H7 (cell line): ENCODE measurements at regions not wholly inside any gene's neighbourhood (a gene's known extent, or its start where the extent isn't known, plus 50 kb on each side); places are given as distances from the start of the nearest gene placed in this dataset.
"Not testable (repeated sequence)": the region's sequence is repeated elsewhere in the genome, so short reads cannot be mapped to it uniquely, and the experiment has no call there.

Experiments
- DNase-seq: peaks from one replicate; pipeline ENCODE4 v3.0.0; 2012
- H3K27me3 ChIP-seq: 2 replicates; pipeline ENCODE4 v1.6.0; 2011; ENCODE audit warnings: mild to moderate bottlenecking, low read length; ENCODE audit not compliant: control insufficient read depth, insufficient read depth
- H3K36me3 ChIP-seq: replicated peaks from 2 replicates; pipeline ENCODE4 v1.5.1; 2011; ENCODE audit warnings: low read length; ENCODE audit not compliant: control insufficient read depth, insufficient read depth
- H3K4me3 ChIP-seq: 2 replicates; pipeline ENCODE4 v1.5.1; 2011; ENCODE audit warnings: low read depth, mild to moderate bottlenecking, control low read depth, low read length, moderate library complexity; ENCODE audit not compliant: insufficient read depth

DNA sequence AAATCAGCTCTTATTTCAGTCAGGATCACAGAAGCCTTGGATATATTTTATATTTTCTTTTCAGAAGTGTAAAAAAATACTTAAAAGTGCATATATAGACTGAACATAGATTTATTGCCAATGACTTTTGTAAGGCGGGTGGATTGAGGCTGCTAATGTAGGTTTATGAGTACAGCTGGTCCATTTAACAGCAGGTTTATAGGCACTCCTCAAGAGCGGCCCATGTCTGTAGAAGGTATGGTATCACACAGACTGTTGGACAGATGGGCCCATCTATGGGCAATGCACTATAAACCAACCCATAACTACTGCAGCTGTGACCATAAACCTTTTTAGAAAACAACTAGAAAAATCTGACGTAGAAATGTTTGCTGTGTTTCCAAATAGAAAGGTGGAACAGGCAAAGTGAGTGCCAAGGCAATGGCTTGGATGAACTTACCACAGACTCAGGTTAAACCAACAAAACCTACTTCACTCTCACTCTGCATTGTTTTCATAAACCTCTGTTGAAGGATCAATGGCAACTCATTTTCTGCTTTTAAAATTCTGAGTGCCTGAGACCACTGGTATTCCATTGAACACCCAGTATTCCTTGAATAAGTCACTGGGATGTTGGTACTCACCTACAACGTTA is 170.6 kb upstream of the EYA4 start:
- H3K4me3 ChIP-seq = no peak overlapping the region
- H3K27me3 ChIP-seq = no peaks in the 10 kb centered on the region
- DNase-seq = no peak
- H3K36me3 ChIP-seq = no peaks in the 10 kb centered on the region

DNA sequence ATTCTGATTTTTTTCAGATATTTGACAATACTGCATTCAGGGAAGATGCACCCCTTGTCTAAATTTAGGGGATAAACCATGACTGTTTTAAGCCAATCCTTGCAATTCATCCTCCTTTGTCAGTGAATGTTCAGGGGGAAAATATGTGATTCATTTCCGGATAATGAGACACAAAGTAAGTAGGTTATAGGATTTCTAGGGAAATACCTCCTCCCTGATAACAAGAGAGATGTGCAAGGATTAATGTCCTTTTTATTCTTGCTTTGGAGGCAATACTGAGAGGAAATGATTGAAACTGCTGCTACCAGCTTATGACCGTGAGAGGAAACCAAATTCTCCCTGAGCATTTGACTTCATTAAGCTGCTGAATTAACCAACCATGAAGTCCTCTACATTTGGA is 161.3 kb upstream of the EYA4 start:
- Histone ChIP-seq H3K4me3 (no peak overlapping the region), H3K27me3 (no peaks in the 10 kb centered on the region), H3K36me3 (no peaks in the 10 kb centered on the region)
- DNase-seq = no peak

DNA sequence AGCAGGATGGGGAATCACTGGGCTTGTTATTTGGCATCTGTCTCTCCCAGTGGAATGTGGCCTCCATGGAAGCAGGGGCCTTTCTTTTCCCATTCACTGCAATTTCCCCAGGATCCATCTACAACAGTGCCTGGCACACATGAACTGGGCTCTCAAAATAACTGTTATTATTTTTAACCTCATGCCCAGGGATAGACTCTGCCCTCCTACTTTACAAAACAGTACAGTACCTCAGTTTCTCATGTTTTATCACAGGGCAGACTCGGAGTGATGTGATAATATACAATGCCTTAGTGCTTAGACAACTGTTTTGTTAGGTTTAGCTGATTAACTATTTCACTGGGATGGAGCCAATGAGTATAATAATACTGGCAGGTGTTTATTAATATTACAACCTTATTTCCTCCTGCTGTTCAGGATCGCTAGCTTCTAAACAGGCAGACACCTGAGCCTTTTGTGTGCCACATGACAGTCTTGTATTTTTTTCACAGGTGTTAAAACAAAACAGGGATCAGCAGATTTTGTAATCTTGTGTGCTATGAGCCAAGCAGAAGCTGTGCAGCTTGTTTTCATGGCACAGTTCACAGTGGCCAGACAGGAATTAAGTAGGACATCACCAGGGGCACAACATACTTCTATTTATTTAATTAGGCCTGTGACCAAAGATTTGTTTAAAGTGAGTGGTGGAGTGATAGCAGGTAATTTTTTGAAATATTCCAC is 157.7 kb upstream of the EYA4 start:
- no peak overlapping the region for H3K4me3 ChIP-seq
- H3K36me3 ChIP-seq = no peaks in the 10 kb centered on the region
- no peak for DNase-seq
- H3K27me3 ChIP-seq = no peaks in the 10 kb centered on the region

DNA sequence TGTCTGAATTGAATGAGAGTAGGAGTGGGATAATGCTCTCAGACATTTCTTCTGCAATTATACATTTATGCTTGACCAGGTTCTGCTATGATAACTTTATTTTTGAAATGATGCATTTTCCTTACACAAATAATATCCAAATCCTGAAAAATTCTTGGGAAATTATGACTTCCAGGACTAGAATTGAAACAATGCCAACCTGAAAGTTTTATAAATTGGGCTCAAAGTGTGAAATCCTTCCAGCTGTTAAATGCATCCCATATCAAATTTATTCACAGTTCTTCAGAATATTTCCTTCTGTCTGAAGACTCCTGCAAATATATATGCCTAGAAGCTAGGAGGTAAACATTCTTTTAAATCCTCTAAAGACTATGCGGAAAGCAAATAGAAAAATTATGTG is 155.7 kb upstream of the EYA4 start:
- H3K36me3 ChIP-seq = no peaks in the 10 kb centered on the region
- no peak for DNase-seq
- no peak overlapping the region for H3K4me3 ChIP-seq
- no peaks in the 10 kb centered on the region for H3K27me3 ChIP-seq

DNA sequence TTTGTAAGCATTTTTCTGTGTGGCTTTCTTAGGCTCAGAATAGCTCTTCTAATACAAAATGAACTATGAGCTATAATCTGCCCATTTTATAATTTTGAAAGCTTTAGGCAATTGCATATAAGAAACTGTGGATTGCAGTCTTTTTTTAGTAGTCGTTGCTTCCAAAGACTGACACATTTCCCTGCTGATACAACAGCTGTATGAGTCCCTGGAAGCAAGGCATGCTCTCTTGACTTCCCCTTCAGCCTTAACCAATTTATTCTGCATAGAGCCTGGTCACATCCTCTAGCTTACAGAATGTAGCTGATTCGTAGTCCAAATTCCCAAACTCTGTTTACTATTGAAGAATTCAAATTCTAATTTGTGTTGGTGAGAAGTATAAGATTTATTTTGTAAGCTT is 155.3 kb upstream of the EYA4 start:
- no peak overlapping the region for H3K4me3 ChIP-seq
- no peaks in the 10 kb centered on the region for H3K36me3 ChIP-seq
- DNase-seq = no peak
- no peaks in the 10 kb centered on the region for H3K27me3 ChIP-seq

DNA sequence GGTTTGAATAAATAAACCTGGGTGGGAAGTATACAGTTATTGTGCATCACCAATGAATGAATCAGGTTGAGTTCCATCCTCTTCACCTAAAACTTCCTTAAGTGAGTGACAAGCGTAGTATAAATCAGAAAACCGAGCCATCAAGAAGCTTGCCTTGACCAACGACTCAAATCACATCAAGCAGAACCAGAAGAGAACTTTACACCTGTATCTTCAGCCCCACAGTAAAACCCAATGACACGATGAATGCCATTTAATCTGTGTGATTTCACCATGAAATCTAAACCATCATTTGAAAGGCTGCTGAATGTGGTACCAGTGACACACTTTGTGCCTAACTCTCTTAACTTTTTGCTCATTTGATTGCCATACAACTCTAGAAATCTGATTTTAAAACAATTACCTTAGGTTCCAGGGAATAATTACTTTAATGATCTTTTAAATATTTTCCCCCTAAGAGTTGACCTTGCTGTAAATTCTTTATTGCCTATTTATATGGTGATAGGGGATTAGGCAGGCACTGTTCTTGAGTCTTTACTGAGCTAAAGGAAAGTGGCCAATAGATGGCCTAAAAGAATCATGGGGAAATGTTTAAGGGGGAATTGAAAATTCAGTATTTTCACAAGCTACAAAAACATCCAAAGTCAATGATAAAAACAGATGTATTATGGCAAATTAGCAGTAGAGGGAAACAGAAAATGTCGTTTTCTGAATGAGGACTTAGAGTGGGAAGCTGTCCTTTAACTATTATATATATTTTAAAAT is 152.0 kb upstream of the EYA4 start:
- Histone ChIP-seq H3K4me3 (no peak overlapping the region), H3K27me3 (no peaks in the 10 kb centered on the region), H3K36me3 (no peaks in the 10 kb centered on the region)
- no peak for DNase-seq

DNA sequence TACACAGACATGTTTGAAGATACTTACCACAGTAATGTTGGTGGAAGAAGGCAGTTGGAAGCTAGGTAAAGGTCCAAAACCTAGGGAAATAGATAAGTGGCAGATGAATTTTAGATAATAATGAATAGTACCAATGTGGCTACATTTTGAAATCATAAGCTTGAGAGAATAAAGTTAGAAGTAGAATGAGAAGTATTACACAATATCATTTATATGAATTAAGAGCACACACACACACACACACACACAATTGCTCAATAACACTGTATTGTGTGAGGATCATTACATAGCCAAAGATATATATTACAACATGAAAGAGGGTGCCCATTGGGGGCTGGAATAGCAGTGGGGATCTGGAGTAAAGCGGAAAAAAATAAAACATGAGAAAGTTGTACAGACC is 149.0 kb upstream of the EYA4 start:
- H3K4me3 ChIP-seq = no peak overlapping the region
- no peaks in the 10 kb centered on the region for H3K36me3 ChIP-seq
- DNase-seq = no peak
- H3K27me3 ChIP-seq = no peaks in the 10 kb centered on the region

DNA sequence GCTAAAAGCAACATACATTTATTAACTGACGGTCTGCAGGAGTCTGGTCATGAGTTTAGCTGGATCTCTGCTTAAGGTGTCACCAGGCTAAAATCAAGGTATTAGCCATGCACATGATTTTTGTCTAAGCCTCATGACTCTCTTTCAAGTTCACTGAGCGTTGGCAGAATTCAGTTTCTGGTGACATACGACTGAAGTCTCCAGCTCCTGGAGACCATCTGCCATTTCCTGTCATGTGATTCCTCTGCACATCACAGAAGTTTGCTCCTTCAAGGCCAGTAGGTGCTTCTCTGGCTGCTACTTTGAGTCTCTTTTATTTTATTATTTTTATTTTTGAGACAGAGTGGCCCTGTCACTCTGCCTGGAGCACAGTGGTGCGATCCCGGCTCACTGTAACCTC is 148.4 kb upstream of the EYA4 start:
- H3K4me3 ChIP-seq = no peak overlapping the region
- H3K36me3 ChIP-seq = no peaks in the 10 kb centered on the region
- DNase-seq = no peak
- H3K27me3 ChIP-seq = no peaks in the 10 kb centered on the region

DNA sequence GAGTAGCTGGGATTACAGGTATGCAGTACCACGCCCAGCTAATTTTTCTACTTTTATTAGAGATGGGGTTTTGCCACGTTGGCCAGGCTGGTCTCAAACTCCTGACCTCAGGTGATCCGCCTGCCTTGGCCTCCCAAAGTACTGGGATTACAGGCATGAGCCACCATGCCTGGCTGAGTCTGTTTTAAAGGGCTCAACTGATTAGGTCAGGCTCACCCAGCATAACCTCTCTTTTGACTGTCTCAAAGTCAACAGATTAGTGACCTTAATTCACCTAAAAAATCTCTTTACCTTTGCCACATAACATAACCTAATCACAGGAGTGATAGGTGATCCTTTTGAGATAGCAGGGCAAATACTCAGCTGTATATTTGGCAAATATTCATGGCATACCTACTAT is 147.9 kb upstream of the EYA4 start:
- H3K4me3 ChIP-seq, H3K27me3 ChIP-seq, DNase-seq, H3K36me3 ChIP-seq: not testable (repeated sequence)

DNA sequence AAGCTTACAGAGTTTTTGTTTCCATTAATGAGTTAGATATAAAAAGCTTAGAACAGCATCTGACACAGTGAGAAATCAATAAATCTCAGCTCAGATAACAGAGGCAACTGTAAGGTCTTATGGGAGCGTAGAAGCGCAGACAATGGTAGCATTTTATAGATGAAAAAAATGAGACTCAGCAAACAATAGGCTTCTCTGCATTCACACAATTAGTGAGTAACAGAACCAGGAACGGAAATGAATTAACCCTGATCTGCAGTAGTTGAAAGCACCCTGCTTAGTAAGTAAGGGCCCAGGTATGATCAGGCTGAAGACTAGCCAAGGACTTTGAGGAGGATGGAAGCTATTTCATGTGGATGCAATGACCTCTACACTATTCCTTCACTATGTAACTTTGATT is 147.2 kb upstream of the EYA4 start:
- no peak for DNase-seq
- Histone ChIP-seq H3K36me3 (no peaks in the 10 kb centered on the region), H3K4me3 (no peak overlapping the region), H3K27me3 (no peaks in the 10 kb centered on the region)

DNA sequence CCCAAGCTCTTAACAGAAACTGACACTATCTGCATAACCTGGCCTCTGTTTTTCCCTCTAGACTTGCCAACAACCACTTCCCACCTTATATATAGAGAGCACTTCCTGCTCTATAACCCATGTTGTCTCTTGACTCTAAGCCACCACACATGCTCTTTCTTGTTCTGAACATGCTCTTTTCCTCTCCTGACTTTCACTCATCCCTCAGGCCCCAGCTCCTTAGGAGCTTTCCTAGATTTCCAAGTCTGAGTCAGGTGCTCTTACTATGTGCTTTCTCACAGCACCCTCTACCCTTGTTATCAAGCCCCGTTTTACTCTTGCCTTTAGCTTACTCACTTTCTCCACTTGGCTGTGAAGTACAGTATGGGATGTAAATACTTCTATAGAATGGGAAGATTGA is 143.9 kb upstream of the EYA4 start:
- Histone ChIP-seq H3K36me3 (no peaks in the 10 kb centered on the region), H3K4me3 (no peak overlapping the region), H3K27me3 (no peaks in the 10 kb centered on the region)
- DNase-seq = no peak

DNA sequence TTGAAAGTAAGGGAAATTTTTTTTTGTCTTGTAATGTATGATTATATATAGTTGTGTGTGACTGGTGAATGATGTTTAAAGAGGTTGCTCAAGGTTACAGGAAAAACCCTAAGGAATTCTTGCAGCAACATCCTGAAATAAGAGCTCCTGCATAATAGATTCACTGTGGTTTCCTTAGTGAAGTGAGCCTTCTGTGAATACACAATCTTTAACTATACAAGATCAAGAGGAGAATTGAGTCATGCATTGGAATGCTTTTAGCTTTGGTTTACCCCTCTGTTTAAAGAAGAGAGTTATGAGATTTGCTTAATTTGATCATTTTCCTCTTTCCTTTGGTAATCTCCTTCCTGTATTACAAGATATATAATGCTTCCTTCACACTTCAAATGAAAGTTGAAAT is 141.6 kb upstream of the EYA4 start:
- H3K27me3 ChIP-seq = no peaks in the 10 kb centered on the region
- no peaks in the 10 kb centered on the region for H3K36me3 ChIP-seq
- no peak overlapping the region for H3K4me3 ChIP-seq
- DNase-seq = no peak

DNA sequence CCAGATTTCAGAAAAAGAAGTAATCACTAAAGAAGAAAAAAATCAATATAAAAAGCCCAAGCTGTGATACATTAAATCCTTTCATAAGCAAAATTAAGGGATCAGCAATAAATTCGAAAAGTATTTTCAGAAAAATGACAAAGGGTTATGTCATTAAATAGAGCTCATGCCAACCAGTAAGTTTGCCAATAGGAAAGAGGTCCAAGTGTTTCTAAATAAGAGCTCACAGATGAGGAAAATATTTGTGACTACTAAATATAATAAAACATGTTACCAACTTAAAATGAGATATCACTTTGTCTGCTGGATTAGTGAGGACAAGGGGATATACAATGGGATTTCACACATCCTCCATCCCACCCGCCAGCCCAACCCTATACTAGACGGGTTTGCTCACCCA is 140.3 kb upstream of the EYA4 start:
- H3K4me3 ChIP-seq = no peak overlapping the region
- no peaks in the 10 kb centered on the region for H3K36me3 ChIP-seq
- DNase-seq = no peak
- H3K27me3 ChIP-seq = no peaks in the 10 kb centered on the region

DNA sequence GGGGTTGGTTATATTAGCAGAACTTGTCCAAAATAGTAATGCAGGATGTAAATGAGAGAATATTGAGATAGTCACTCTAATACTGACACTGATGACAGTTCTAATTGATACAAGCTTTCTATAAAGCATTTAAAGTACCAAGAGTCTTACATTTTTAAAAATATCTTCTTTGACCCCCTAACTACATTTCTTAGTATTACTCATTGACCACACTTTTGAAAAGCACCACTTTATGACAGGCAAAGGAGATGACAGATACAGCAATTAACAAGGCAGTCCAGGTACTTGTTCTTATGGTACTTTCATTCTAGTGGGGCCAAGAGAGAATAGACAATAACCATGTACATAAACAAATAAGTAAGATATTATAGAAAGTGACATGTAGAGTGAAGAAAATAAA is 139.4 kb upstream of the EYA4 start:
- DNase-seq = no peak
- Histone ChIP-seq H3K27me3 (no peaks in the 10 kb centered on the region), H3K36me3 (no peaks in the 10 kb centered on the region), H3K4me3 (no peak overlapping the region)

DNA sequence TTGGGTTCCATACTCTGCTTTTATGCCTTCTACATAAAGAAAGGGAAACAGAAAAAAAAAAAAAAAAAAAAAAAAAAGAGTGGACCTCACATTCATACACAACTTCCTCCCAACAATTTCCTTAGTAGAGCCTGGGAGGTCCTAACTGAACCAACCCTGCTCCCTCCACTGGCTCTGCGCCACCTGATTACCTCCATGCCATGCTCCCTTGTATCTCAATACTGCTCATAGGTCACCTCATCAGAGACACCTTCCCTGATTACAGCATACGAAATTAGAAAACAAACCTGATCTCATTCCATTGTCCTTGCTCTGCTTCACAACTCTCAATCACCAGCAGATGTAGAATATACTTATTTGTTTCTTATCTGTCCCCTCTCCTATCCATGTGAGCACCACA is 134.2 kb upstream of the EYA4 start:
- no peaks in the 10 kb centered on the region for H3K36me3 ChIP-seq
- H3K27me3 ChIP-seq = no peaks in the 10 kb centered on the region
- no peak overlapping the region for H3K4me3 ChIP-seq
- no peak for DNase-seq
